Esophagus muscularis mucosa (tissue), 4 donors: ENCODE measurements at regions not wholly inside any gene's neighbourhood (a gene's known extent, or its start where the extent isn't known, plus 50 kb on each side); places are given as distances from the start of the nearest gene placed in this dataset.

ENCODE experiments used
- CTCF ChIP-seq, 3 experiments: fragments of 200-600 bp in 2 of 3; fragments of 450-650 bp in 1 of 3; sonication (generic) in 2 of 3; IDR thresholded peaks; one replicate each; pipeline ENCODE4 v1.5.1; 2017 to 2019; ENCODE audit warnings: antibody characterized with exemption in 3 of 3, mild to moderate bottlenecking in 2 of 3, moderate library complexity in 1 of 3
- EP300 ChIP-seq: sonication (generic); formaldehyde crosslinking; IDR thresholded peaks from one replicate; pipeline ENCODE4 v1.6.1; 2017; ENCODE audit warnings: antibody characterized with exemption
- POLR2A ChIP-seq: fragments of 450-650 bp; IDR thresholded peaks from one replicate; pipeline ENCODE4 v1.6.1; 2017; ENCODE audit warnings: antibody characterized with exemption, moderate library complexity, mild to moderate bottlenecking, low read depth
- POLR2AphosphoS5 ChIP-seq, 2 donors: sonication (generic); formaldehyde crosslinking; IDR thresholded peaks; one replicate each; pipeline ENCODE4 v1.6.1; 2017; ENCODE audit warnings: antibody characterized with exemption in 2 of 2

- TF ChIP-seq POLR2AphosphoS5 (IDR thresholded peaks at IDR 0.05) (no peak), CTCF (IDR thresholded peaks at IDR 0.05) (no peak), POLR2A (no peak), EP300 (no peak)
Observed at GRCh38 chr12:91880528-91880927, 265.1 kb downstream of the BTG1 start.
